Bronchial epithelial cell (primary cell): ENCODE measurements at regions not wholly inside any gene's neighbourhood (a gene's known extent, or its start where the extent isn't known, plus 50 kb on each side); places are given as distances from the start of the nearest gene placed in this dataset.

Experiments
- DNase-seq: peaks from one replicate; pipeline ENCODE4 v3.0.0-alpha.2; 2010; ENCODE audit warnings: low read depth
- FAIRE-seq: peaks from 2 replicates; lab custom pipeline; 2011; peaks lifted over from hg19 to GRCh38; lab: Jason Lieb, UNC
- H3K27me3 ChIP-seq: 2 replicates; pipeline ENCODE4 v1.5.1; 2011; ENCODE audit warnings: low read length; ENCODE audit not compliant: control insufficient read depth, insufficient read depth
- H3K36me3 ChIP-seq: 2 replicates; pipeline ENCODE4 v1.5.1; 2011; ENCODE audit warnings: low read length; ENCODE audit not compliant: control insufficient read depth, insufficient read depth
- H3K4me3 ChIP-seq: 2 replicates; pipeline ENCODE4 v1.5.1; 2011; ENCODE audit warnings: mild to moderate bottlenecking, low read depth, low read length, control low read depth
- TF ChIP-seq, protein P1 (sequence below): IDR thresholded peaks from 2 replicates; pipeline ENCODE4 v1.5.1; 2011; ENCODE audit warnings: mild to moderate bottlenecking, moderate library complexity, low read length, control low read depth, inconsistent platforms; ENCODE audit not compliant: insufficient read depth, severe bottlenecking

DNA sequence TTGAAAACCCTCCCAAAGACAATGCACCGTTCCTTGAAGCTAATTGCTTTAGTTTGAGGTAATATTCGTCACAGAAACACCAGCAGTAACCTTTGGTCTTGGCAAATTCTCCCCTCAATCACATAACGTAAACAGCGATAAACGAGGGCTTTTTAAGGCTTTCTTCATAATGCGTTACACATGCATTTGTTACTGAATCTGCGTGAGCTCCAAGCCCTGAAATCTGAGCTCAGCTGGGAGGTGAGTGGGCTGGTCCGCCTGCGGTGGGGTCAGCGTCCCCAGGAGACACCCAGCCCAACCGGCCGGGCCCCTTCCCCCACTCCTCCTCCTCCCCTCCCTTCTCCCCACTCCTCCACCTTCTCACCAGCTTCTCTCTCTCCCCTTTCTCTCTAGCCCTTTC, 91.1 kb downstream of the BARX1 start:
- no peak for FAIRE-seq
- Histone ChIP-seq H3K36me3 (no peaks in the 10 kb centered on the region), H3K4me3 (no peak overlapping the region), H3K27me3 (peaks cover 3% of the 10 kb centered on the region)
- DNase-seq = no peak
- TF ChIP-seq, protein P1, sequence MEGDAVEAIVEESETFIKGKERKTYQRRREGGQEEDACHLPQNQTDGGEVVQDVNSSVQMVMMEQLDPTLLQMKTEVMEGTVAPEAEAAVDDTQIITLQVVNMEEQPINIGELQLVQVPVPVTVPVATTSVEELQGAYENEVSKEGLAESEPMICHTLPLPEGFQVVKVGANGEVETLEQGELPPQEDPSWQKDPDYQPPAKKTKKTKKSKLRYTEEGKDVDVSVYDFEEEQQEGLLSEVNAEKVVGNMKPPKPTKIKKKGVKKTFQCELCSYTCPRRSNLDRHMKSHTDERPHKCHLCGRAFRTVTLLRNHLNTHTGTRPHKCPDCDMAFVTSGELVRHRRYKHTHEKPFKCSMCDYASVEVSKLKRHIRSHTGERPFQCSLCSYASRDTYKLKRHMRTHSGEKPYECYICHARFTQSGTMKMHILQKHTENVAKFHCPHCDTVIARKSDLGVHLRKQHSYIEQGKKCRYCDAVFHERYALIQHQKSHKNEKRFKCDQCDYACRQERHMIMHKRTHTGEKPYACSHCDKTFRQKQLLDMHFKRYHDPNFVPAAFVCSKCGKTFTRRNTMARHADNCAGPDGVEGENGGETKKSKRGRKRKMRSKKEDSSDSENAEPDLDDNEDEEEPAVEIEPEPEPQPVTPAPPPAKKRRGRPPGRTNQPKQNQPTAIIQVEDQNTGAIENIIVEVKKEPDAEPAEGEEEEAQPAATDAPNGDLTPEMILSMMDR = no peak

GRCh38 chr9:93862877-93863545, 92.1 kb downstream of the BARX1 start:
- DNase-seq (no peak), FAIRE-seq (no peak)
- Histone ChIP-seq H3K36me3 (no peaks in the 10 kb centered on the region), H3K27me3 (peaks cover 3% of the 10 kb centered on the region), H3K4me3 (no peak overlapping the region)
- TF ChIP-seq, protein P1 = no peak

GRCh38 chr9:93861736-93862358, 93.3 kb downstream of the BARX1 start:
- no peak for DNase-seq
- peaks cover 3% of the 10 kb centered on the region for H3K27me3 ChIP-seq
- TF ChIP-seq, protein P1 = no peak
- FAIRE-seq = no peak
- no peaks in the 10 kb centered on the region for H3K36me3 ChIP-seq
- no peak overlapping the region for H3K4me3 ChIP-seq

DNA sequence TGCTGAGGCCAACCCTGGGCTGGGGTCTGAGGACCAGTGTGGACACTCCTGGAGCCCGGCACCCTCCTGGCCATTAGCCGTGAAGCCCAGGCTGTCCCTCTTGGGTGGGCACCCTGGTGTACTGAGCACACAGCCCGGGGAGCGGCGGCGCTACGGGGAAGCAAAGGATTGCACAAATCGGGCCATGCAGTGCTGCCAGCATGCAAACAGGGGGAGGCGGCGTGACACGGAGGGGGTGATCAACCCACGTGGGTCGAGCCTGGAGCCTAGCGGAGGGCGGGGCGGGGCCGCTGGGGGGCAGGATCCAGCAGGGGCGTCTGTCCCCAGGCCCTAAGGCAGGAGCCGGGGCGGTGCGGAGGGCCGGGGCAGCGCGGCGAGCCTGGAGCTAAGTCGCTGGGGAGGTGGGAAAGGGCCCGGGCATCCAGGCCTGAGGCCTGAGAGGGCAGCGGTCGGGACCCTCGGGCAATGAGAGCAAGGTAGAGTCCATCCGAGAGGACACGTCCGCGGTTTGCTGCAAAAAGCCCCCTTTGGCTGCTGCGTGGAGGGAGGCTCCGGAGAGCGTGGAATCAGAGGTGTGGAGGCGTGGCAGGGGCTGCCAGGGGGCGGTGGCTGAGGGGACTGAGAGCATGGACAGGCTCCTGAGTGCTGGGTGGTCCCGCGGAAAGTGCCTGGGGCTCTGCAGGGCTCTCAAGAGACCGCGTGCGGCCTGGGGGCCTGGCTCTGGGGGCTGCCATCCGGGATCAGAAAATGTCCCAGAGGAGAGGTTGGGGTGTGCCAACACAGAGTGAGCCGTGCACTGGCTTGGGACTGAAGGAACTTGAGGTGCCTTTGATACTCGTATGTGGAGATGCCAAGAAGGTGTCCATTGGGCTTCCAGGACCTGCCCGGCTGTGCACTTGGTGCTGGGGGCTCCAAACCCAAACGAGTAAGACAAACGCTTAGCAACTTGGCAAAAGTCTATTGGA, 94.2 kb downstream of the BARX1 start:
- FAIRE-seq = no peak
- peaks cover 3% of the 10 kb centered on the region for H3K27me3 ChIP-seq
- TF ChIP-seq, protein P1 = no peak

DNA sequence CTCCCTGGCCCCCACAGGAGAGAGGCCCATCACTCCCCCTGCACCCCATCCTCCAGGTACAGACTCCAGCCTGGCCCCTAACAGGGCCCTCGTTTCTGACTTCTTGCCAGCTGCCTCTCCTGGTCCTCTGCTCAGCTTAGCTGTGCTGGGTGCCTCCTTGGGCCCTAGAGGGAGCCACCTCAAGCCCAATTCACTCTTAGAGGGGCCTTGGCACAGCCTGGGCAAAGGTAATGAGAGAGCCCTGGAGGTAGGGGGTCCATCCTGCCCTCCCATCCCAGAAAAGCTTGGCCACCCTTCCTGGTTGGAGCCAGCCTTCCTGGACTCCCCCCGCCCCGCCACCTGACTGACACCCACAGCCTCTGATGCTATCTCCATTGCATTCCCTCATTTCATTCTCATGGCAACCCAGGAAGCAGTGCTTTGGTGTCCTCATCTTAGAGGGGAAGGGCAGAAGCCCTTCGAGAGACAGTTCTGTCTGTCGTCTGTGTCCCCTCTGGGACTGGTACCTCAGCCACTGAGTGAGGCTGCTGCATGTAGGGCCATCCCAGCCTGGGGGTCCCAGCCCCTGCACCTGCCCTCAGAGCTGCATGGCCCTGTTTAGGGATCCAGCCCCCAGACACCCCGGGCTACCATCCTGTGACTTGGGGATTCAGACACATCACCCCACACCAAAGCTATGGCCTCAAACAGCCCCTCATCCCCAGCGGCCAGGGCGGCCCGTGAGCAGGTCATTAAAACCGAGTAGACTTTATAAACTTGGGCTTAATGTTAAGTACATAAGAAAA, 95.5 kb downstream of the BARX1 start:
- TF ChIP-seq, protein P1 = no peak
- H3K36me3 ChIP-seq = no peaks in the 10 kb centered on the region
- FAIRE-seq (no peak), DNase-seq (no peak)
- no peak overlapping the region for H3K4me3 ChIP-seq
- H3K27me3 ChIP-seq = peaks cover 3% of the 10 kb centered on the region

More for the DNA sequence above, 94.2 kb downstream of the BARX1 start:
- H3K36me3 ChIP-seq = no peaks in the 10 kb centered on the region
- no peak overlapping the region for H3K4me3 ChIP-seq
- DNase-seq = no peak
